Activated CD4-positive, alpha-beta T cell treated with anti-CD3 and anti-CD28 coated beads for 4 hours (primary cell): ENCODE measurements at regions not wholly inside any gene's neighbourhood (a gene's known extent, or its start where the extent isn't known, plus 50 kb on each side); places are given as distances from the start of the nearest gene placed in this dataset.
"Not testable (repeated sequence)": the region's sequence is repeated elsewhere in the genome, so short reads cannot be mapped to it uniquely, and the experiment has no call there.

Source experiments
- DNase-seq, 2 donors: peaks; one replicate each; pipeline ENCODE4 v3.0.0-alpha.2; 2020

- no peak for DNase-seq
Measured at GRCh38 chr3:25957026-25957425, 167.1 kb downstream of the OXSM start.

- no peak for DNase-seq
Measured at GRCh38 chr3:25960776-25961175, 170.9 kb downstream of the OXSM start.

GRCh38 chr3:25962255-25962654, 172.4 kb downstream of the OXSM start:
- DNase-seq = no peak

GRCh38 chr3:25964141-25964540, 174.3 kb downstream of the OXSM start:
- DNase-seq = no peak

GRCh38 chr3:25967385-25967784, 177.5 kb downstream of the OXSM start:
- DNase-seq = no peak

GRCh38 chr3:25971736-25972135, 181.8 kb downstream of the OXSM start:
- DNase-seq = no peak

GRCh38 chr3:25973122-25973521, 183.2 kb downstream of the OXSM start:
- no peak for DNase-seq

- DNase-seq = no peak
Measured at GRCh38 chr3:25982756-25983155, 192.9 kb downstream of the OXSM start.

- DNase-seq = no peak
Measured at GRCh38 chr3:25985621-25986020, 195.7 kb downstream of the OXSM start.

- DNase-seq = no peak
Measured at GRCh38 chr3:25992606-25993005, 202.7 kb downstream of the OXSM start.

GRCh38 chr3:26004172-26004571, 214.3 kb downstream of the OXSM start:
- no peak for DNase-seq

- DNase-seq = no peak
Measured at GRCh38 chr3:26011276-26011675, 221.4 kb downstream of the OXSM start.

GRCh38 chr3:26012241-26012745, 222.4 kb downstream of the OXSM start:
- DNase-seq = no peak

- DNase-seq = no peak
Measured at GRCh38 chr3:26015752-26016151, 225.9 kb downstream of the OXSM start.

- DNase-seq = no peak
Measured at GRCh38 chr3:26018889-26019288, 229.0 kb downstream of the OXSM start.

- DNase-seq = not testable (repeated sequence)
Measured at GRCh38 chr3:26024206-26024605, 234.3 kb downstream of the OXSM start.

GRCh38 chr3:26029321-26029720, 239.4 kb downstream of the OXSM start:
- no peak for DNase-seq

GRCh38 chr3:26042126-26042525, 252.2 kb downstream of the OXSM start:
- not testable (repeated sequence) for DNase-seq

GRCh38 chr3:26049951-26050350, 260.1 kb downstream of the OXSM start:
- no peak for DNase-seq

- DNase-seq = no peak
Measured at GRCh38 chr3:26050776-26051175, 260.9 kb downstream of the OXSM start.

- no peak for DNase-seq
Measured at GRCh38 chr3:26058901-26059321, 269.0 kb downstream of the OXSM start.

- DNase-seq = no peak
Measured at GRCh38 chr3:26061947-26062346, 272.1 kb downstream of the OXSM start.

GRCh38 chr3:26064297-26064696, 274.4 kb downstream of the OXSM start:
- DNase-seq = no peak

GRCh38 chr3:26068890-26069289, 279.0 kb downstream of the OXSM start:
- no peak for DNase-seq

GRCh38 chr3:26070854-26071253, 281.0 kb downstream of the OXSM start:
- DNase-seq = no peak

GRCh38 chr3:26074080-26074479, 284.2 kb downstream of the OXSM start:
- no peak for DNase-seq
